ENCODE measurements at regions not wholly inside any gene's neighbourhood (a gene's known extent, or its start where the extent isn't known, plus 50 kb on each side); places are given as distances from the start of the nearest gene placed in this dataset.

GRCh38 chr11:32313477-32313876 lies 121.9 kb downstream of the WT1 start:
- TF ChIP-seq USF2 (IDR thresholded peaks at IDR 0.05; ENCODE audit: borderline replicate concordance, low read depth, low read length), result no peak
- no peak for TF ChIP-seq REST (IDR thresholded peaks at IDR 0.05; ENCODE audit: low read depth, low read length)
- no peak for TF ChIP-seq USF1 (IDR thresholded peaks at IDR 0.05; ENCODE audit: borderline replicate concordance, low read depth)
- no peak for TF ChIP-seq CTCF (IDR thresholded peaks at IDR 0.05)
- no peak for TF ChIP-seq YY1 (IDR thresholded peaks at IDR 0.05; ENCODE audit: low read depth)
- no peak for TF ChIP-seq TAF1 (IDR thresholded peaks at IDR 0.05; ENCODE audit: borderline replicate concordance, low read depth, low read length)
- no peak for TF ChIP-seq POLR2AphosphoS5 (IDR thresholded peaks at IDR 0.05; ENCODE audit: low read depth, low read length)
